Gastroesophageal sphincter (tissue), 4 donors: ENCODE measurements at regions not wholly inside any gene's neighbourhood (a gene's known extent, or its start where the extent isn't known, plus 50 kb on each side); places are given as distances from the start of the nearest gene placed in this dataset.

Source experiments
- ATAC-seq: fragments of 150-250 bp; one replicate; pipeline ENCODE4 v1.9.1; 2016; ENCODE audit warnings: mild to moderate bottlenecking, moderate library complexity
- H3K27ac ChIP-seq, 4 donors: fragments of 200-600 bp; sonication (generic) in 3 of 4; 1 replicate in 3 of 4; 2 replicates in 1 of 4; pipeline ENCODE4 v1.5.1; 2016 to 2019
- H3K27me3 ChIP-seq: fragments of 200-600 bp; sonication (generic); one replicate; pipeline ENCODE4 v1.5.1; 2019
- H3K36me3 ChIP-seq, 2 donors: fragments of 200-600 bp; sonication (generic); one replicate each; pipeline ENCODE4 v1.5.1; 2019; ENCODE audit warnings: control low read depth in 1 of 2
- H3K4me1 ChIP-seq, 3 donors: fragments of 200-600 bp; sonication (generic); 1 replicate in 2 of 3; 2 replicates in 1 of 3; pipeline ENCODE4 v1.5.1; 2016 to 2019; ENCODE audit warnings: control low read depth in 2 of 3
- H3K4me3 ChIP-seq, 2 donors: fragments of 200-600 bp; sonication (generic); one replicate each; pipeline ENCODE4 v1.5.1; 2019; ENCODE audit warnings: mild to moderate bottlenecking in 1 of 2, moderate library complexity in 1 of 2
- H3K9me3 ChIP-seq, 3 donors: fragments of 200-600 bp; sonication (generic); one replicate each; pipeline ENCODE4 v1.5.1; 2017 to 2019; ENCODE audit warnings: control low read depth in 2 of 3
- EP300 ChIP-seq: sonication (generic); formaldehyde crosslinking; IDR thresholded peaks from one replicate; pipeline ENCODE4 v1.6.1; 2017; ENCODE audit warnings: antibody characterized with exemption, mild to moderate bottlenecking
- POLR2A ChIP-seq, 2 donors: fragments of 450-650 bp; IDR thresholded peaks; one replicate each; pipeline ENCODE4 v1.6.1; 2017; ENCODE audit warnings: antibody characterized with exemption in 2 of 2, mild to moderate bottlenecking in 2 of 2, moderate library complexity in 1 of 2
- POLR2AphosphoS5 ChIP-seq: sonication (generic); formaldehyde crosslinking; IDR thresholded peaks from one replicate; pipeline ENCODE4 v1.6.1; 2017; ENCODE audit warnings: antibody characterized with exemption
- WGBS, 2 donors: methylation state at CpG; one replicate each; pipeline ENCODE4 v1.1.5; 2018; ENCODE audit warnings: low coverage in 1 of 2; 5-methylcytosine and 5-hydroxymethylcytosine counted together
- TF ChIP-seq, protein P1 (sequence below), 4 experiments: fragments of 200-600 bp in 2 of 4; fragments of 450-650 bp in 2 of 4; sonication (generic) in 1 of 4; IDR thresholded peaks; one replicate each; pipeline ENCODE4 v1.5.1; 2017 to 2019; ENCODE audit warnings: antibody characterized with exemption in 4 of 4, mild to moderate bottlenecking in 2 of 4, moderate library complexity in 2 of 4

DNA sequence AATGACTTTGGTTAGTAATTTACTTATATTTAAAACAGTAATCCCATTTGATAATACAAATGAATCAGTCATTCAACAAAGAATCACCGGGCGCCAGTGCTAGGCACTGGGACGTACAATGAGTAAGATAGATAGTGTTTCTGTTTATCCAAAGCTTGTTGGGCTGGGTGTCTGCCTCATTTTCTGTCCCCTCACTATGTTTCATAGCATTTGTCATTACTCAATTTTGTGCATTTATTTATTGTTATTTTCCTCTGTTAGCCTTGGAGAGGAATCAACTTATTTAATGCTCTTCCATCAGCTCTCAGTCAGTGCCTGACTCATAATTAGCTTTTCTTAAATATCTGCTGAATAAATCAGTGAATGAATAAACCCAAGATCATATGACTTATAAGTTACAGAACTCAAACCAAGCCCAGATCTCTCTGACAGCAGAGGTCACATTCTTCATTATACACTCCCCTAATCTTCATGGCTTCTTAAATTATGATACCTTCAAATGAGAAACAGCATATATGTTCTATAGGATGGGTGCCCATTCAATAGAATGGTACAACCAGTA lies 86.2 kb downstream of the TSPAN8 start:
- H3K9me3 ChIP-seq, result no peaks in the 10 kb centered on the region
- 38 to 84% methylated on average over 3 of the region's 3 CpGs for WGBS, 2 donors
- H3K36me3 ChIP-seq, result no peaks in the 10 kb centered on the region
- TF ChIP-seq POLR2A (IDR thresholded peaks at IDR 0.05) (no peak), POLR2AphosphoS5 (no peak), EP300 (no peak)
- TF ChIP-seq, protein P1, sequence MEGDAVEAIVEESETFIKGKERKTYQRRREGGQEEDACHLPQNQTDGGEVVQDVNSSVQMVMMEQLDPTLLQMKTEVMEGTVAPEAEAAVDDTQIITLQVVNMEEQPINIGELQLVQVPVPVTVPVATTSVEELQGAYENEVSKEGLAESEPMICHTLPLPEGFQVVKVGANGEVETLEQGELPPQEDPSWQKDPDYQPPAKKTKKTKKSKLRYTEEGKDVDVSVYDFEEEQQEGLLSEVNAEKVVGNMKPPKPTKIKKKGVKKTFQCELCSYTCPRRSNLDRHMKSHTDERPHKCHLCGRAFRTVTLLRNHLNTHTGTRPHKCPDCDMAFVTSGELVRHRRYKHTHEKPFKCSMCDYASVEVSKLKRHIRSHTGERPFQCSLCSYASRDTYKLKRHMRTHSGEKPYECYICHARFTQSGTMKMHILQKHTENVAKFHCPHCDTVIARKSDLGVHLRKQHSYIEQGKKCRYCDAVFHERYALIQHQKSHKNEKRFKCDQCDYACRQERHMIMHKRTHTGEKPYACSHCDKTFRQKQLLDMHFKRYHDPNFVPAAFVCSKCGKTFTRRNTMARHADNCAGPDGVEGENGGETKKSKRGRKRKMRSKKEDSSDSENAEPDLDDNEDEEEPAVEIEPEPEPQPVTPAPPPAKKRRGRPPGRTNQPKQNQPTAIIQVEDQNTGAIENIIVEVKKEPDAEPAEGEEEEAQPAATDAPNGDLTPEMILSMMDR (IDR thresholded peaks at IDR 0.05), result no peak
- H3K27ac ChIP-seq, result no peak overlapping the region
- no peak overlapping the region for H3K4me3 ChIP-seq
- no peaks in the 10 kb centered on the region for H3K27me3 ChIP-seq
- H3K4me1 ChIP-seq, result no peaks in the 10 kb centered on the region
- no peak for ATAC-seq

DNA sequence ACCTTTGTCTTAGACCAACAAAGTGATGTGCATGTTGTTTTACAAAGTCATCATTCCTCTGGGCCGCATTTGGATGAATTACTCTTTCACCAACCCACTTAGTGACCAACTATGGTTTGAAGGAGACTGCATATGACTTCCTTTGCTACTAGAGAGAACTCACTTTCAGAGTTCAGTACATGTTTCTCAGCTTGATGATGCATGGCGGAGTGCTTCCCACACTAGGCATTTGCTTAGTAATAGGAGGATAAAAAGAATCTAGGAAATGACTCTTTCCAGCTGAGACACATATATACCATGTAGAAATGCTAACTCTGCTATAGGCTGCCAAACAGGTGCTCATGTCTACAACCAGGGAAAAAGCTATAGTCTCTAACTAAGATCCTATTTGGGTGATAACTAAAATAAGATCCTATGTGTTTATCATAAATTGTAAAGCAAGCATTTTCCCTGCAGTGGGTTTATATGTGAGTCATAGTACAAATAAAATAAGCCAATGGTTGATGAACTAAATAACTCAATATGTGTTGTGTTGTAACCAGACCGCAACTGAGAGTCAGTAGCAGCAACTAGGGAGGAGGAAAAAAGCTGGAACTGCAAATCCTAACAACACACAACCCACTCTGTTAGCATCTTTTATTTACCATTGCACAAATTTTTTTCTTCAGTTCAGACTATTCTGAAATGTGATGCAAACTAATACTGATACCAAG lies 87.2 kb downstream of the TSPAN8 start:
- H3K27ac ChIP-seq, result no peak overlapping the region
- no peaks in the 10 kb centered on the region for H3K9me3 ChIP-seq
- TF ChIP-seq EP300, result no peak
- no peak for TF ChIP-seq POLR2A (IDR thresholded peaks at IDR 0.05)
- no peak for TF ChIP-seq POLR2AphosphoS5
- TF ChIP-seq, protein P1 (IDR thresholded peaks at IDR 0.05), result no peak
- no peak overlapping the region for H3K4me3 ChIP-seq
- H3K4me1 ChIP-seq, result no peaks in the 10 kb centered on the region
- no peak for ATAC-seq
- 80 to 86% methylated on average over 2 to 3 of the region's 3 CpGs for WGBS, 2 donors
- no peaks in the 10 kb centered on the region for H3K27me3 ChIP-seq
- H3K36me3 ChIP-seq, result no peaks in the 10 kb centered on the region

DNA sequence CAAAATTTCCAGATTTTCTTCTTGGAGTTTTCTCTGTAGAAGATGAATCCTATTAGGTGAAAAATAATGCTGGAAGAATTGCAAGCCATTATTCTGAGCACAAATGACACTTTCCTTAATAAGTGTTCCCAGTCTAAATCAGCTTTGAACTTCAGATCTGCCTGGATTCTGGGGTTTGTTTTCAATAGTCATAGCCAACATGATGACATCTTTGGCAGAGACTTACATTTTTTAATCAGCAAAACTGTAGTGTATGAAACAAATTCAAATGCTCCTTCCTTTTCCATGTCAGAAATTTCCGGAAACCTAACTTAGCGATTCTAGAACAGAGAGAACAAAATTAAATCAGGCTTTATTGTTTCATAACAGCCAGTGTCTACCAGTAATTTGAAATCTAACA lies 88.5 kb downstream of the TSPAN8 start:
- WGBS, 2 donors, result 71% methylated on average over 2 of the region's 2 CpGs; no CpG with 5 or more reads in 1 of the 2 donors

DNA sequence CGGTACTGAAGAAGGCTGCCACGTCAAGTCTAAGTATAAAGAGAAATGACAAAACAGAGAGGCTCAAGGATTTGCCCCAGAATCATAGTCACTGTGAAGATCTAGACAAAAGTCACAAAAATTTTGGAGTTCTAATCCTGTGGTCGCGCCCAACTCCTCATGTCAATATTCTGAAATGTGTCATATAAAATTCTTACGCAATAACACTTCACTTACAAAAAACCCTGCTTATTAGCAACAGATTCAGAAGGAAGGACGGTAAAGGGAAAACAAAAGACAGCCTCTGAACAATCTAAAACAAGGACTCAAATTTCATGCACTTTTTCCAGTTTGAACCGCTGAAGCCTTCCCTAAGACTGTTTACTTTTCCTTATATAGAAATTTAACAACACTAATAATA lies 94.7 kb downstream of the TSPAN8 start:
- WGBS, 2 donors, result 66 to 88% methylated on average over 5 to 7 of the region's 7 CpGs
- Histone ChIP-seq H3K4me1 (no peaks in the 10 kb centered on the region), H3K4me3 (no peak overlapping the region), H3K27me3 (no peaks in the 10 kb centered on the region), H3K36me3 (no peaks in the 10 kb centered on the region), H3K9me3 (no peaks in the 10 kb centered on the region), H3K27ac (no peak overlapping the region)
- no peak for TF ChIP-seq POLR2AphosphoS5
- TF ChIP-seq, protein P1 (IDR thresholded peaks at IDR 0.05), result no peak
- no peak for TF ChIP-seq EP300
- TF ChIP-seq POLR2A (IDR thresholded peaks at IDR 0.05), result no peak
- no peak for ATAC-seq

More for the DNA sequence above, 88.5 kb downstream of the TSPAN8 start:
- Histone ChIP-seq H3K27me3 (no peaks in the 10 kb centered on the region), H3K27ac (no peak overlapping the region), H3K36me3 (no peaks in the 10 kb centered on the region), H3K9me3 (no peaks in the 10 kb centered on the region), H3K4me1 (no peaks in the 10 kb centered on the region), H3K4me3 (no peak overlapping the region)
- ATAC-seq, result no peak
- TF ChIP-seq, protein P1 (IDR thresholded peaks at IDR 0.05), result no peak
- TF ChIP-seq EP300, result no peak
- TF ChIP-seq POLR2A (IDR thresholded peaks at IDR 0.05), result no peak
- no peak for TF ChIP-seq POLR2AphosphoS5

DNA sequence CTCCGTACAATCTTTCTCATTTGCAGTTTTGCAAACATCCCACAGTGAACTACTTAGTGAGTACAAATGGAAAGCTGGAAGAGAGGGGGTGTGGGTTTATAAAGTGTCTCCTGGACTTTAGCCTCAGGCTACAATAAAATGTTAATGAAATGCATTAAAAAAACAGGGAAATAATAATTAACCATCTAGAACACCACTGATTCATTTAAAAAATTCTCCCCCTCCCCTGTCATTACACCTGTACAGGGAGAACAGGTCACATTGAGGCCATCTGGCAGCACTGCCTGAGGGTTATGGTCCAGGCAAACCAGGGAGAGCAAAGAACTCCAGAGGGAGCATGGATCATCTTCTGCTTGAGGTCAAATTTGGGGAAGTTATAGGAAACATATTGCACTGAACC lies 96.3 kb downstream of the TSPAN8 start:
- no peak for TF ChIP-seq EP300
- TF ChIP-seq POLR2A (IDR thresholded peaks at IDR 0.05), result no peak
- no peak for TF ChIP-seq POLR2AphosphoS5
- TF ChIP-seq, protein P1 (IDR thresholded peaks at IDR 0.05), result no peak
- no peaks in the 10 kb centered on the region for H3K9me3 ChIP-seq
- H3K27ac ChIP-seq, result no peak overlapping the region
- no peaks in the 10 kb centered on the region for H3K27me3 ChIP-seq
- H3K36me3 ChIP-seq, result no peaks in the 10 kb centered on the region
- no peak for ATAC-seq
- no peaks in the 10 kb centered on the region for H3K4me1 ChIP-seq
- H3K4me3 ChIP-seq, result no peak overlapping the region
- 100% methylated on average over 1 of the region's 1 CpG for WGBS, 2 donors
